GM12865 (cell line): ENCODE measurements at regions not wholly inside any gene's neighbourhood (a gene's known extent, or its start where the extent isn't known, plus 50 kb on each side); places are given as distances from the start of the nearest gene placed in this dataset.

Experiments
- DNase-seq: peaks from one replicate; pipeline ENCODE4 v3.0.0; 2010; ENCODE audit warnings: low read depth
- H3K4me3 ChIP-seq: 2 replicates; pipeline ENCODE4 v1.5.1; 2011; ENCODE audit warnings: mild to moderate bottlenecking, low read depth, low read length, control low read depth
- CTCF ChIP-seq: IDR thresholded peaks from 2 replicates; pipeline ENCODE4 v1.5.1; 2011; ENCODE audit warnings: low read length, control low read depth, low read depth, inconsistent platforms; ENCODE audit not compliant: insufficient read depth; ENCODE audit errors: missing control alignments

- TF ChIP-seq CTCF, result no peak
- no peak overlapping the region for H3K4me3 ChIP-seq
- DNase-seq, result peak; percentile 81
Observed at GRCh38 chr2:9100080-9100876, 96.8 kb upstream of the MBOAT2 start.

GRCh38 chr2:9099341-9099751, 95.9 kb upstream of the MBOAT2 start:
- peak; percentile 77 for DNase-seq
- H3K4me3 ChIP-seq, result no peak overlapping the region
- TF ChIP-seq CTCF, result no peak

GRCh38 chr2:9097892-9098291, 94.4 kb upstream of the MBOAT2 start:
- no peak overlapping the region for H3K4me3 ChIP-seq
- no peak for TF ChIP-seq CTCF
- no peak for DNase-seq

GRCh38 chr2:9097239-9097638, 93.8 kb upstream of the MBOAT2 start:
- H3K4me3 ChIP-seq, result no peak overlapping the region
- DNase-seq, result no peak
- TF ChIP-seq CTCF, result no peak

GRCh38 chr2:9096761-9097160, 93.3 kb upstream of the MBOAT2 start:
- TF ChIP-seq CTCF, result no peak
- no peak overlapping the region for H3K4me3 ChIP-seq
- no peak for DNase-seq

- no peak for TF ChIP-seq CTCF
- no peak overlapping the region for H3K4me3 ChIP-seq
- DNase-seq, result no peak
Observed at GRCh38 chr2:9095690-9096089, 92.2 kb upstream of the MBOAT2 start.

GRCh38 chr2:9095226-9095625, 91.7 kb upstream of the MBOAT2 start:
- no peak for DNase-seq
- no peak for TF ChIP-seq CTCF
- no peak overlapping the region for H3K4me3 ChIP-seq
